Mesendoderm (in vitro differentiated cells): ENCODE measurements at regions not wholly inside any gene's neighbourhood (a gene's known extent, or its start where the extent isn't known, plus 50 kb on each side); places are given as distances from the start of the nearest gene placed in this dataset. TPM values are rescaled to one million over a fixed set of nuclear protein-coding genes. Genes with fewer than 3 reads are reported as not detected.

Experiments used
- DNase-seq: peaks from one replicate; pipeline ENCODE4 v3.0.0; 2013
- H2AK5ac ChIP-seq: 2 replicates; pipeline ENCODE4 v1.6.1; 2013; ENCODE audit warnings: low read length, inconsistent platforms
- H2BK120ac ChIP-seq: 2 replicates; pipeline ENCODE4 v1.6.1; 2013; ENCODE audit warnings: low read depth, mild to moderate bottlenecking, low read length, moderate library complexity, mixed read lengths
- H2BK15ac ChIP-seq: replicated peaks from 2 replicates; pipeline ENCODE4 v1.6.1; 2013; ENCODE audit warnings: low read depth, mild to moderate bottlenecking, moderate library complexity
- H2BK5ac ChIP-seq: 2 replicates; pipeline ENCODE4 v1.6.1; 2013; ENCODE audit warnings: low read length, inconsistent platforms
- H3K18ac ChIP-seq: 2 replicates; pipeline ENCODE4 v1.6.1; 2013; ENCODE audit warnings: mild to moderate bottlenecking, low read length, mixed read lengths
- H3K23ac ChIP-seq: one replicate; pipeline ENCODE4 v1.6.1; 2013; ENCODE audit warnings: low read length
- H3K27ac ChIP-seq: 2 replicates; pipeline ENCODE4 v1.5.1; 2013; ENCODE audit warnings: low read depth, mild to moderate bottlenecking, inconsistent platforms, low read length, moderate library complexity
- H3K27me3 ChIP-seq: 2 replicates; pipeline ENCODE4 v1.6.1; 2013; ENCODE audit warnings: low read length, control low read depth, mild to moderate bottlenecking, inconsistent platforms; ENCODE audit not compliant: insufficient read depth, poor library complexity
- H3K36me3 ChIP-seq: 2 replicates; pipeline ENCODE4 v1.6.1; 2013; ENCODE audit warnings: low read length, inconsistent platforms; ENCODE audit not compliant: control insufficient read depth, insufficient read depth
- H3K4ac ChIP-seq: one replicate; pipeline ENCODE4 v1.6.1; 2013; ENCODE audit warnings: low read depth, mild to moderate bottlenecking, low read length, moderate library complexity
- H3K4me1 ChIP-seq: 2 replicates; pipeline ENCODE4 v1.6.1; 2013; ENCODE audit warnings: low read depth, low read length, inconsistent platforms; ENCODE audit not compliant: control insufficient read depth
- H3K4me2 ChIP-seq: 2 replicates; pipeline ENCODE4 v1.6.1; 2013; ENCODE audit warnings: low read length
- H3K4me3 ChIP-seq: 2 replicates; pipeline ENCODE4 v1.5.1; 2013; ENCODE audit warnings: mild to moderate bottlenecking, low read length
- H3K56ac ChIP-seq: one replicate; pipeline ENCODE4 v1.6.1; 2013; ENCODE audit warnings: low read length
- H3K79me1 ChIP-seq: 2 replicates; pipeline ENCODE4 v1.6.1; 2013; ENCODE audit warnings: low read length, inconsistent platforms
- H3K79me2 ChIP-seq: 2 replicates; pipeline ENCODE4 v1.6.1; 2013; ENCODE audit warnings: mild to moderate bottlenecking, low read length; ENCODE audit not compliant: control insufficient read depth, insufficient read depth
- H3K9ac ChIP-seq: 2 replicates; pipeline ENCODE4 v1.6.1; 2013; ENCODE audit warnings: low read length, inconsistent platforms
- H4K5ac ChIP-seq: one replicate; pipeline ENCODE4 v1.6.1; 2013; ENCODE audit warnings: low read length
- H4K8ac ChIP-seq: one replicate; pipeline ENCODE4 v1.6.1; 2013; ENCODE audit warnings: low read depth, mild to moderate bottlenecking, control low read depth, low read length, moderate library complexity
- WGBS: extraction: QIAGEN DNeasy Blood & Tissue Kit; methylation state at CpG from one replicate; pipeline ENCODE4 v1.1.7; 2013; ENCODE audit warnings: low lambda C conversion rate, missing lambda C conversion rate; ENCODE audit not compliant: insufficient coverage; ENCODE audit errors: extremely low coverage; 5-methylcytosine and 5-hydroxymethylcytosine counted together
- small RNA-seq: library from polyadenylated mRNA; stranded (forward); fragments of <200 nt; extraction: miRNeasy Mini kit (QIAGEN cat#:217004); gene quantifications from one replicate; pipeline ENCODE3, GENCODE V24; 2013; ENCODE audit not compliant: insufficient read depth

- Histone ChIP-seq H3K4me2 (no peak overlapping the region), H3K4me3 (no peak overlapping the region), H3K79me1 (no peaks in the 10 kb centered on the region), H2BK5ac (no peak overlapping the region), H3K18ac (no peak overlapping the region), H3K79me2 (no peaks in the 10 kb centered on the region), H4K8ac (no peak overlapping the region), H3K27me3 (no peaks in the 10 kb centered on the region), H3K9ac (no peak overlapping the region), H2BK120ac (no peak overlapping the region), H3K36me3 (no peaks in the 10 kb centered on the region), H3K4ac (no peak overlapping the region), H2BK15ac (no peak overlapping the region), H2AK5ac (no peak overlapping the region), H4K5ac (no peak overlapping the region), H3K23ac (no peak overlapping the region), H3K27ac (no peak overlapping the region), H3K4me1 (no peaks in the 10 kb centered on the region), H3K56ac (no peak overlapping the region)
- WGBS, result no CpG with 5 or more reads among the region's 4 CpGs
- DNase-seq, result no peak
These were observed 144.8 kb downstream of the KITLG start for GRCh38 chr12:88435334-88436076.

DNA sequence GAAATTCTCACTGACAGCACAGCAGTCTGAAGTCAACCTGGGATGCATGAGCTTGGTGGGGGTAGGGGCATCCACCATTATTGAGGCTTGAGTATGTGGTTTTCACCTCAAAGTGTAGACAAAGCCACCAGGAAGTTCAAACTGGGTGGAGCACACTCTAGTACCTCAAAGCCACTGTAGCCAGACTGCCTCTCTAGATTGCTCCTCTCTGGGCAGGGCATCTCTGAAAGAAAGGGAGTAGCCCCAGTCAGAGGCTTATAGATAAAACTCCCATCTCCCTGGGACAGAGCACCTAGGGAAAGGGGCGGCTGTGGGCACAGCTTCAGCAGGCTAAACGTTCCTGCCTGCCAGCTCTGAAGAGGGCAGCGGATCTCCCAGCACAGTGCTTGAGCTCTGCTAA, 143.0 kb downstream of the KITLG start:
- H3K36me3 ChIP-seq, result no peaks in the 10 kb centered on the region
- no peak overlapping the region for H3K4ac ChIP-seq
- H2BK15ac ChIP-seq, result no peak overlapping the region
- no peak overlapping the region for H3K27ac ChIP-seq
- no peaks in the 10 kb centered on the region for H3K4me1 ChIP-seq
- DNase-seq, result no peak
- no peak overlapping the region for H2BK120ac ChIP-seq
- no peaks in the 10 kb centered on the region for H3K27me3 ChIP-seq
- no peak overlapping the region for H3K4me3 ChIP-seq
- H3K79me2 ChIP-seq, result no peaks in the 10 kb centered on the region
- H3K4me2 ChIP-seq, result no peak overlapping the region
- H3K18ac ChIP-seq, result no peak overlapping the region
- no peak overlapping the region for H4K5ac ChIP-seq
- H4K8ac ChIP-seq, result no peak overlapping the region
- H2AK5ac ChIP-seq, result no peak overlapping the region
- H3K23ac ChIP-seq, result no peak overlapping the region
- H2BK5ac ChIP-seq, result no peak overlapping the region
- no peak overlapping the region for H3K56ac ChIP-seq
- H3K79me1 ChIP-seq, result no peaks in the 10 kb centered on the region
- no peak overlapping the region for H3K9ac ChIP-seq
- WGBS, result no CpG with 5 or more reads among the region's 3 CpGs

Small RNA genes in the stretch of these regions (small RNA-seq; reads per million reads assigned to genes)
- not detected for gene RF00019
